Peyer's patch (tissue), 4 donors: ENCODE measurements at regions not wholly inside any gene's neighbourhood (a gene's known extent, or its start where the extent isn't known, plus 50 kb on each side); places are given as distances from the start of the nearest gene placed in this dataset.

Experiments
- DNase-seq, 3 donors: peaks; one replicate each; pipeline ENCODE4 v3.0.0-alpha.2; 2017 to 2019
- H3K27ac ChIP-seq, 4 donors: fragments of 200-600 bp; sonication (generic); one replicate each; pipeline ENCODE4 v1.5.1; 2016 to 2019
- H3K27me3 ChIP-seq, 2 donors: fragments of 200-600 bp; sonication (generic); one replicate each; pipeline ENCODE4 v1.5.1; 2019
- H3K36me3 ChIP-seq, 3 donors: fragments of 200-600 bp; sonication (generic); one replicate each; pipeline ENCODE4 v1.5.1; 2016 to 2019
- H3K4me1 ChIP-seq, 4 donors: fragments of 200-600 bp; sonication (generic); one replicate each; pipeline ENCODE4 v1.5.1; 2016 to 2019
- H3K4me3 ChIP-seq, 4 donors: fragments of 200-600 bp; sonication (generic); 1 replicate in 3 of 4; 2 replicates in 1 of 4; pipeline ENCODE4 v1.5.1; 2016 to 2019; ENCODE audit warnings: mild to moderate bottlenecking in 1 of 4
- H3K9me3 ChIP-seq, 4 donors: fragments of 200-600 bp; sonication (generic); one replicate each; pipeline ENCODE4 v1.5.1; 2016 to 2019; ENCODE audit warnings: mild to moderate bottlenecking in 1 of 4
- CTCF ChIP-seq, 6 experiments: fragments of 450-650 bp in 4 of 6; fragments of 200-600 bp in 2 of 6; sonication (generic) in 1 of 6; IDR thresholded peaks; one replicate each; pipeline ENCODE4 v1.5.1; 2017 to 2019; ENCODE audit warnings: antibody characterized with exemption in 6 of 6, mild to moderate bottlenecking in 3 of 6, moderate library complexity in 1 of 6
- POLR2A ChIP-seq, 2 donors: fragments of 450-650 bp; IDR thresholded peaks; one replicate each; pipeline ENCODE4 v1.5.1; 2017; ENCODE audit warnings: antibody characterized with exemption in 2 of 2, mild to moderate bottlenecking in 2 of 2, moderate library complexity in 2 of 2

GRCh38 chr9:12961276-12961809 is 186.5 kb downstream of the LURAP1L start:
- TF ChIP-seq POLR2A (IDR thresholded peaks at IDR 0.05) (no peak), CTCF (IDR thresholded peaks at IDR 0.05) (no peak)
- H3K27ac ChIP-seq = no peak overlapping the region
- H3K9me3 ChIP-seq = no peaks in the 10 kb centered on the region
- no peak overlapping the region for H3K4me3 ChIP-seq
- DNase-seq = no peak
- H3K27me3 ChIP-seq = no peaks in the 10 kb centered on the region
- no peaks in the 10 kb centered on the region for H3K36me3 ChIP-seq
- H3K4me1 ChIP-seq = no peaks in the 10 kb centered on the region

- Histone ChIP-seq H3K27me3 (no peaks in the 10 kb centered on the region), H3K27ac (no peak overlapping the region), H3K4me3 (no peak overlapping the region), H3K9me3 (no peaks in the 10 kb centered on the region), H3K4me1 (no peaks in the 10 kb centered on the region), H3K36me3 (no peaks in the 10 kb centered on the region)
- TF ChIP-seq CTCF (IDR thresholded peaks at IDR 0.05) = no peak
- no peak for TF ChIP-seq POLR2A (IDR thresholded peaks at IDR 0.05)
- DNase-seq = no peak
Observed at GRCh38 chr9:12963537-12963936, 188.7 kb downstream of the LURAP1L start.

GRCh38 chr9:12964271-12964670 is 189.5 kb downstream of the LURAP1L start:
- Histone ChIP-seq H3K9me3 (no peaks in the 10 kb centered on the region), H3K27me3 (no peaks in the 10 kb centered on the region), H3K4me3 (no peak overlapping the region), H3K36me3 (no peaks in the 10 kb centered on the region), H3K4me1 (no peaks in the 10 kb centered on the region), H3K27ac (no peak overlapping the region)
- DNase-seq = no peak
- TF ChIP-seq CTCF (IDR thresholded peaks at IDR 0.05) (no peak), POLR2A (IDR thresholded peaks at IDR 0.05) (no peak)

GRCh38 chr9:12965303-12965702 is 190.5 kb downstream of the LURAP1L start:
- no peaks in the 10 kb centered on the region for H3K27me3 ChIP-seq
- TF ChIP-seq CTCF (IDR thresholded peaks at IDR 0.05) = no peak
- TF ChIP-seq POLR2A (IDR thresholded peaks at IDR 0.05) = no peak
- H3K4me3 ChIP-seq = no peak overlapping the region
- no peak for DNase-seq
- no peaks in the 10 kb centered on the region for H3K36me3 ChIP-seq
- H3K27ac ChIP-seq = no peak overlapping the region
- H3K9me3 ChIP-seq = no peaks in the 10 kb centered on the region
- no peaks in the 10 kb centered on the region for H3K4me1 ChIP-seq

GRCh38 chr9:12968093-12968492 is 193.3 kb downstream of the LURAP1L start:
- no peaks in the 10 kb centered on the region for H3K27me3 ChIP-seq
- no peaks in the 10 kb centered on the region for H3K36me3 ChIP-seq
- no peaks in the 10 kb centered on the region for H3K9me3 ChIP-seq
- TF ChIP-seq CTCF (IDR thresholded peaks at IDR 0.05) (no peak), POLR2A (IDR thresholded peaks at IDR 0.05) (no peak)
- H3K27ac ChIP-seq = no peak overlapping the region
- DNase-seq = no peak
- no peak overlapping the region for H3K4me3 ChIP-seq
- H3K4me1 ChIP-seq = no peaks in the 10 kb centered on the region
